Neural cell (in vitro differentiated cells): ENCODE measurements at regions not wholly inside any gene's neighbourhood (a gene's known extent, or its start where the extent isn't known, plus 50 kb on each side); places are given as distances from the start of the nearest gene placed in this dataset.

ENCODE experiments used
- H2AFZ ChIP-seq: fragments of 200-600, 300-800 bp; sonication (generic), shearing (Covaris generic); 2 replicates; pipeline ENCODE4 v1.6.0; 2014; ENCODE audit warnings: low read depth, mild to moderate bottlenecking, antibody characterized with exemption, low read length, moderate library complexity
- H3F3A ChIP-seq: fragments of 200-600 bp; shearing (Covaris generic); 2 replicates; pipeline ENCODE4 v1.6.1; 2016; ENCODE audit warnings: mild to moderate bottlenecking, moderate library complexity, mixed read lengths, antibody characterized with exemption, low read length; ENCODE audit not compliant: insufficient read depth, poor library complexity, severe bottlenecking
- H3K27ac ChIP-seq: fragments of 200-600, 300-800 bp; sonication (generic), shearing (Covaris generic); 2 replicates; pipeline ENCODE4 v1.5.1; 2014; ENCODE audit warnings: mild to moderate bottlenecking, low read length, moderate library complexity
- H3K27me3 ChIP-seq: fragments of 300-800, 200-600 bp; sonication (generic), shearing (Covaris generic); 2 replicates; pipeline ENCODE4 v1.6.0; 2014; ENCODE audit warnings: mild to moderate bottlenecking, low read depth, low read length, moderate library complexity; ENCODE audit not compliant: insufficient read depth
- H3K36me3 ChIP-seq: fragments of 300-800, 200-600 bp; sonication (generic), shearing (Covaris generic); 2 replicates; pipeline ENCODE4 v1.5.1; 2014; ENCODE audit warnings: mild to moderate bottlenecking, antibody characterized with exemption, low read length, moderate library complexity; ENCODE audit not compliant: insufficient read depth
- H3K4me2 ChIP-seq: fragments of 300-800, 200-600 bp; sonication (generic), shearing (Covaris generic); 2 replicates; pipeline ENCODE4 v1.6.0; 2014; ENCODE audit warnings: mild to moderate bottlenecking, low read length
- H3K4me3 ChIP-seq: fragments of 300-800, 200-600 bp; sonication (generic), shearing (Covaris generic); 2 replicates; pipeline ENCODE4 v1.5.1; 2014; ENCODE audit warnings: mild to moderate bottlenecking, low read length, moderate library complexity
- H3K79me2 ChIP-seq: fragments of 200-600 bp; shearing (Covaris generic); replicated peaks from 2 replicates; pipeline ENCODE4 v1.6.0; 2014; ENCODE audit warnings: mild to moderate bottlenecking, low read length, moderate library complexity; ENCODE audit not compliant: insufficient read depth
- H3K9ac ChIP-seq: fragments of 300-800, 200-600 bp; sonication (generic), shearing (Covaris generic); 2 replicates; pipeline ENCODE4 v1.6.1; 2016; ENCODE audit warnings: mild to moderate bottlenecking, low read length, mixed read lengths
- H3K9me2 ChIP-seq: fragments of 200-600 bp; shearing (Covaris generic); 2 replicates; pipeline ENCODE4 v1.6.1; 2016; ENCODE audit warnings: mild to moderate bottlenecking, low read length, mixed read lengths; ENCODE audit not compliant: insufficient read depth
- H3K9me3 ChIP-seq: fragments of 200-600, 300-800 bp; sonication (generic), shearing (Covaris generic); 2 replicates; pipeline ENCODE4 v1.6.1; 2016; ENCODE audit warnings: mild to moderate bottlenecking, mixed run types, low read length, moderate library complexity, mixed read lengths
- H4K20me1 ChIP-seq: fragments of 200-600 bp; shearing (Covaris generic); 2 replicates; pipeline ENCODE4 v1.6.1; 2016; ENCODE audit warnings: mild to moderate bottlenecking, mixed run types; ENCODE audit not compliant: insufficient read depth
- EP300 ChIP-seq: fragments of 450-650 bp; conservative IDR thresholded peaks from 2 replicates; pipeline ENCODE4 v1.6.1; 2014; ENCODE audit warnings: antibody characterized with exemption, mild to moderate bottlenecking, moderate library complexity; ENCODE audit not compliant: poor library complexity, severe bottlenecking
- EZH2 ChIP-seq: fragments of 200-600, 300-800 bp; shearing (Covaris generic), sonication (generic); IDR thresholded peaks from 2 replicates; pipeline ENCODE4 v1.6.1; 2014; ENCODE audit warnings: antibody characterized with exemption, low read length, borderline replicate concordance, mild to moderate bottlenecking; ENCODE audit not compliant: insufficient read depth, poor library complexity, severe bottlenecking
- MXI1 ChIP-seq: fragments of 450-650 bp; conservative IDR thresholded peaks from 2 replicates; pipeline ENCODE4 v1.6.1; 2014; ENCODE audit warnings: antibody characterized with exemption, mild to moderate bottlenecking; ENCODE audit not compliant: poor library complexity, severe bottlenecking
- POLR2AphosphoS5 ChIP-seq: IDR thresholded peaks from 2 replicates; pipeline ENCODE4 v1.6.1; 2012
- RAD21 ChIP-seq: fragments of 450-650 bp; conservative IDR thresholded peaks from 2 replicates; pipeline ENCODE4 v1.6.1; 2014; ENCODE audit warnings: antibody characterized with exemption, mild to moderate bottlenecking, moderate library complexity
- SMC3 ChIP-seq: fragments of 450-650 bp; conservative IDR thresholded peaks from 2 replicates; pipeline ENCODE4 v1.6.1; 2014; ENCODE audit warnings: antibody characterized with exemption, mild to moderate bottlenecking, moderate library complexity; ENCODE audit not compliant: poor library complexity
- TAF1 ChIP-seq: IDR thresholded peaks from 2 replicates; pipeline ENCODE4 v1.6.1; 2012; ENCODE audit warnings: low read depth
- TF ChIP-seq, protein P1 (sequence below): IDR thresholded peaks from 2 replicates; pipeline ENCODE4 v1.6.1; 2012; ENCODE audit warnings: borderline replicate concordance
- TF ChIP-seq, protein P2 (sequence below): fragments of 450-650 bp; IDR thresholded peaks from 2 replicates; pipeline ENCODE4 v1.5.1; 2014; ENCODE audit warnings: antibody characterized with exemption, mild to moderate bottlenecking, moderate library complexity; ENCODE audit not compliant: poor library complexity, severe bottlenecking

DNA sequence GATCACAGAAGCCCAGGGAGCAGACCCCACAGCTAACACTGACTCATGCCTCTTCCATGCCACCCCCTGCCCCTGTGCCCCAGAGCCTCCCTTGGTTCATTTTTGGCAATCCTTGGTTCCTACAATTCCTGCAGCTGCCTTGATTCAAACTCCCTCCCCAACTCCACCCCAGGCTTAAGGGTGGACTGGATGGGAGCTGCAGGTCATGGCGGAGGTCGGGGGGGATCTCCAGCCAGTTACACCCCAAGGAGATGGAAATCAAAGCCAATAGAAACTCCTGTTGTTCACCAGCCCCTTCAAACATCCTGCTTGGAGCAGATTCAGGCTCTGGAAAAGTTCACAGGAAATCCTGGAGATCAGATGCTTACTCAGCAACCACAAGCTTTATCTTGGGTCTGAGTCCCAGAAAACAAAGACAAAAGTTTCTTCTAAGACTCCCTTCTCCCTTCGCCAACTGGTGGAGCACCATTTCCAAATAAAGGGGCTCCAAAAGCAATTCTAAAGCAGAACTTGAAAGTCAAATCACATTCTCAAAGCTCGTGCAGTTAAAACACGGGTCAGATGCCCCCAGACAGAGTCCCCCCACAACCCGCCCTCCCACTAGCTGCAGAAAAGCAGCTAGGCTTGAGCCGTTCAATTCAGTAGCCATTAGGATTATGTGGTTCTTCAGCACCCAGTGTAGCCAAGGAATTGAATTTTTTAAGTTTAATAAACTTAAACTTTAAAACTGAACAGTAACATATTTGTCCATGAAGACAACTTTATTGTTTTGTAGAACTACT, 149.5 kb downstream of the ANKRD60 start:
- H3K79me2 ChIP-seq = no peaks in the 10 kb centered on the region
- H3K9me3 ChIP-seq = no peaks in the 10 kb centered on the region
- TF ChIP-seq EZH2 = no peak
- TF ChIP-seq, protein P1, sequence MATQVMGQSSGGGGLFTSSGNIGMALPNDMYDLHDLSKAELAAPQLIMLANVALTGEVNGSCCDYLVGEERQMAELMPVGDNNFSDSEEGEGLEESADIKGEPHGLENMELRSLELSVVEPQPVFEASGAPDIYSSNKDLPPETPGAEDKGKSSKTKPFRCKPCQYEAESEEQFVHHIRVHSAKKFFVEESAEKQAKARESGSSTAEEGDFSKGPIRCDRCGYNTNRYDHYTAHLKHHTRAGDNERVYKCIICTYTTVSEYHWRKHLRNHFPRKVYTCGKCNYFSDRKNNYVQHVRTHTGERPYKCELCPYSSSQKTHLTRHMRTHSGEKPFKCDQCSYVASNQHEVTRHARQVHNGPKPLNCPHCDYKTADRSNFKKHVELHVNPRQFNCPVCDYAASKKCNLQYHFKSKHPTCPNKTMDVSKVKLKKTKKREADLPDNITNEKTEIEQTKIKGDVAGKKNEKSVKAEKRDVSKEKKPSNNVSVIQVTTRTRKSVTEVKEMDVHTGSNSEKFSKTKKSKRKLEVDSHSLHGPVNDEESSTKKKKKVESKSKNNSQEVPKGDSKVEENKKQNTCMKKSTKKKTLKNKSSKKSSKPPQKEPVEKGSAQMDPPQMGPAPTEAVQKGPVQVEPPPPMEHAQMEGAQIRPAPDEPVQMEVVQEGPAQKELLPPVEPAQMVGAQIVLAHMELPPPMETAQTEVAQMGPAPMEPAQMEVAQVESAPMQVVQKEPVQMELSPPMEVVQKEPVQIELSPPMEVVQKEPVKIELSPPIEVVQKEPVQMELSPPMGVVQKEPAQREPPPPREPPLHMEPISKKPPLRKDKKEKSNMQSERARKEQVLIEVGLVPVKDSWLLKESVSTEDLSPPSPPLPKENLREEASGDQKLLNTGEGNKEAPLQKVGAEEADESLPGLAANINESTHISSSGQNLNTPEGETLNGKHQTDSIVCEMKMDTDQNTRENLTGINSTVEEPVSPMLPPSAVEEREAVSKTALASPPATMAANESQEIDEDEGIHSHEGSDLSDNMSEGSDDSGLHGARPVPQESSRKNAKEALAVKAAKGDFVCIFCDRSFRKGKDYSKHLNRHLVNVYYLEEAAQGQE = no peak
- TF ChIP-seq MXI1 = no peak
- TF ChIP-seq SMC3 = no peak
- TF ChIP-seq, protein P2, sequence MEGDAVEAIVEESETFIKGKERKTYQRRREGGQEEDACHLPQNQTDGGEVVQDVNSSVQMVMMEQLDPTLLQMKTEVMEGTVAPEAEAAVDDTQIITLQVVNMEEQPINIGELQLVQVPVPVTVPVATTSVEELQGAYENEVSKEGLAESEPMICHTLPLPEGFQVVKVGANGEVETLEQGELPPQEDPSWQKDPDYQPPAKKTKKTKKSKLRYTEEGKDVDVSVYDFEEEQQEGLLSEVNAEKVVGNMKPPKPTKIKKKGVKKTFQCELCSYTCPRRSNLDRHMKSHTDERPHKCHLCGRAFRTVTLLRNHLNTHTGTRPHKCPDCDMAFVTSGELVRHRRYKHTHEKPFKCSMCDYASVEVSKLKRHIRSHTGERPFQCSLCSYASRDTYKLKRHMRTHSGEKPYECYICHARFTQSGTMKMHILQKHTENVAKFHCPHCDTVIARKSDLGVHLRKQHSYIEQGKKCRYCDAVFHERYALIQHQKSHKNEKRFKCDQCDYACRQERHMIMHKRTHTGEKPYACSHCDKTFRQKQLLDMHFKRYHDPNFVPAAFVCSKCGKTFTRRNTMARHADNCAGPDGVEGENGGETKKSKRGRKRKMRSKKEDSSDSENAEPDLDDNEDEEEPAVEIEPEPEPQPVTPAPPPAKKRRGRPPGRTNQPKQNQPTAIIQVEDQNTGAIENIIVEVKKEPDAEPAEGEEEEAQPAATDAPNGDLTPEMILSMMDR = no peak
- TF ChIP-seq RAD21 = no peak
- TF ChIP-seq EP300 = no peak
- no peak for TF ChIP-seq POLR2AphosphoS5
- no peak for TF ChIP-seq TAF1
- no peak overlapping the region for H2AFZ ChIP-seq
- H3K36me3 ChIP-seq = no peaks in the 10 kb centered on the region
- no peak overlapping the region for H3K9ac ChIP-seq
- H3K27me3 ChIP-seq = no peaks in the 10 kb centered on the region
- no peak overlapping the region for H3K27ac ChIP-seq
- no peaks in the 10 kb centered on the region for H4K20me1 ChIP-seq
- H3K9me2 ChIP-seq = no peaks in the 10 kb centered on the region
- no peak overlapping the region for H3K4me2 ChIP-seq
- no peak overlapping the region for H3K4me3 ChIP-seq
- H3F3A ChIP-seq = no peaks in the 10 kb centered on the region

DNA sequence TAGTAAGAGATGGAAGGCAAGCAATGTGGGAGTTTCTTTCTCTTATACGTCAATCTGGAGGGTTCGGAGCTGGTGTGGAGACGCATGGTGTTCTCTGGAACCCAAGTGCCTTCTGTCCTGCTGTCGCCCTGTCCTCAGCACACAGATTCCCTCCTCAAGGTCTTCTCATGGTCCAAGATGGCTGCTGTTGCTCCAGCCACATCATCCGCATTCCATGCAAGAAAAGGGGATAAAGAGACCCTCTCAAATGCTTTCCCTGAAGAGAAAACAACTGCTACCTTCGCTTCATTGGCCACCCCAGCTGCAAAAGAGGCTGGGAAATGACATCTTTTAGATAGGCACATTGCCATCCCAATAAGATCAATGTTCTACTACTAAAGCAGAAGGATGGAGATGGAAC, 151.2 kb downstream of the ANKRD60 start:
- H2AFZ ChIP-seq = no peak overlapping the region
- no peak overlapping the region for H3K4me3 ChIP-seq
- H3K9me3 ChIP-seq = no peaks in the 10 kb centered on the region
- H3K9me2 ChIP-seq = no peaks in the 10 kb centered on the region
- H3F3A ChIP-seq = no peaks in the 10 kb centered on the region
- no peaks in the 10 kb centered on the region for H3K27me3 ChIP-seq
- no peak overlapping the region for H3K4me2 ChIP-seq
- H3K27ac ChIP-seq = no peak overlapping the region
- H4K20me1 ChIP-seq = no peaks in the 10 kb centered on the region
- TF ChIP-seq EZH2 (no peak), SMC3 (no peak), EP300 (no peak), TAF1 (no peak)
- H3K79me2 ChIP-seq = no peaks in the 10 kb centered on the region
- no peaks in the 10 kb centered on the region for H3K36me3 ChIP-seq
- H3K9ac ChIP-seq = no peak overlapping the region
